PC-9 (cell line): ENCODE measurements at regions not wholly inside any gene's neighbourhood (a gene's known extent, or its start where the extent isn't known, plus 50 kb on each side); places are given as distances from the start of the nearest gene placed in this dataset.

Experiments used
- BruUV-seq: library from RNA; stranded (reverse); fragments of 400-500 nt; replicated peaks from 2 replicates; lab custom pipeline; 2021; lab: Mats Ljungman, UMichigan
- CTCF ChIA-PET: fragments of 300-600 bp; sonication (Branson Sonifier 250); formaldehyde crosslinking; loops from one replicate; lab custom pipeline; 2022; ENCODE audit warnings: antibody characterized with exemption; lab: Charles Lee
- POLR2A ChIA-PET: fragments of 300-600 bp; sonication (Branson Sonifier 250); formaldehyde crosslinking; loops from one replicate; lab custom pipeline; 2022; ENCODE audit warnings: antibody characterized with exemption; ENCODE audit not compliant: unreplicated experiment; lab: Charles Lee
- DNase-seq, 2 experiments: peaks; one replicate each; pipeline versions ENCODE4 v3.0.0 to v3.0.0-alpha.2; 2015 to 2022; ENCODE audit warnings: mixed read lengths in 1 of 2
- H2AFZ ChIP-seq: fragments of 200-600 bp; sonication (generic); 2 replicates; pipeline ENCODE4 v1.8.1; 2017; ENCODE audit warnings: antibody characterized with exemption
- H3F3A ChIP-seq: fragments of 200-600 bp; sonication (generic); 2 replicates; pipeline ENCODE4 v1.8.1; 2017; ENCODE audit warnings: antibody characterized with exemption, mild to moderate bottlenecking, low read depth; ENCODE audit not compliant: insufficient read depth
- H3K27ac ChIP-seq: fragments of 200-600 bp; sonication (generic); 2 replicates; pipeline ENCODE4 v1.6.1; 2016; ENCODE audit warnings: mixed run types
- H3K27me3 ChIP-seq: fragments of 200-600 bp; sonication (generic); 2 replicates; pipeline ENCODE4 v1.6.1; 2016; ENCODE audit warnings: low read depth, mixed run types; ENCODE audit not compliant: insufficient read depth
- H3K36me3 ChIP-seq: fragments of 200-600 bp; sonication (generic); 2 replicates; pipeline ENCODE4 v1.6.1; 2016; ENCODE audit warnings: low read depth, mixed run types
- H3K4me1 ChIP-seq: fragments of 200-600 bp; sonication (generic); replicated peaks from 2 replicates; pipeline ENCODE4 v1.6.1; 2016; ENCODE audit warnings: mixed run types; ENCODE audit not compliant: insufficient read depth
- H3K4me2 ChIP-seq: fragments of 200-600 bp; sonication (generic); 2 replicates; pipeline ENCODE4 v1.6.1; 2017; ENCODE audit warnings: mixed run types
- H3K4me3 ChIP-seq: fragments of 200-600 bp; sonication (generic); 2 replicates; pipeline ENCODE4 v1.6.1; 2016; ENCODE audit warnings: mixed run types
- H3K79me2 ChIP-seq: fragments of 200-600 bp; sonication (generic); 2 replicates; pipeline ENCODE4 v1.6.1; 2017; ENCODE audit warnings: low read depth, mixed run types
- H3K9me2 ChIP-seq: fragments of 200-600 bp; sonication (generic); 2 replicates; pipeline ENCODE4 v1.8.1; 2017; ENCODE audit warnings: mild to moderate bottlenecking; ENCODE audit not compliant: insufficient read depth
- H3K9me3 ChIP-seq: fragments of 200-600 bp; sonication (generic); 2 replicates; pipeline ENCODE4 v1.8.1; 2016; ENCODE audit warnings: low read depth; ENCODE audit not compliant: insufficient read depth
- H4K20me1 ChIP-seq: fragments of 200-600 bp; sonication (generic); 2 replicates; pipeline ENCODE4 v1.8.1; 2017; ENCODE audit not compliant: insufficient read depth
- CTCF ChIP-seq: fragments of 200-600 bp; sonication (generic); conservative IDR thresholded peaks from 2 replicates; pipeline ENCODE4 v1.6.1; 2017; ENCODE audit warnings: mixed run types, antibody characterized with exemption, mild to moderate bottlenecking, moderate library complexity
- EZH2 ChIP-seq: fragments of 200-600 bp; sonication (generic); IDR thresholded peaks from 2 replicates; pipeline ENCODE4 v1.8.0; 2017; ENCODE audit warnings: antibody characterized with exemption, low read depth
- intact Hi-C: fragments of 100-400 bp; cut with micrococcal nuclease; formaldehyde crosslinking; loops from one replicate; pipeline ENCODE4 v1.10.0; 2022; ENCODE audit not compliant: unreplicated experiment

- Histone ChIP-seq H3K4me1 (no peaks in the 10 kb centered on the region), H3K9me3 (no peaks in the 10 kb centered on the region), H3K4me2 (no peak overlapping the region), H3K79me2 (no peaks in the 10 kb centered on the region), H3K9me2 (no peaks in the 10 kb centered on the region), H3K27me3 (no peaks in the 10 kb centered on the region), H3K4me3 (no peak overlapping the region), H2AFZ (peak overlapping the region; percentile 42; the same call in 1 of the 2 replicates), H3K27ac (no peak overlapping the region), H4K20me1 (no peaks in the 10 kb centered on the region), H3F3A (no peaks in the 10 kb centered on the region), H3K36me3 (no peaks in the 10 kb centered on the region)
- intact Hi-C loops: no loop called here
- ChIA-PET POLR2A (no interaction called here), CTCF (no interaction called here)
- DNase-seq: no peak
- TF ChIP-seq CTCF: no peak
- TF ChIP-seq EZH2: no peak
- no TSS peak for BruUV-seq
Observed at GRCh38 chr1:79226963-79227362, 220.4 kb upstream of the ADGRL4 start.

- BruUV-seq: no TSS peak
- ChIA-PET CTCF (no interaction called here), POLR2A (no interaction called here)
- DNase-seq: no peak
- no peaks in the 10 kb centered on the region; the same call in 1 of the 2 replicates for H3K9me3 ChIP-seq
- no peaks in the 10 kb centered on the region for H3K36me3 ChIP-seq
- H4K20me1 ChIP-seq: no peaks in the 10 kb centered on the region
- no peak overlapping the region for H3K4me3 ChIP-seq
- TF ChIP-seq CTCF (no peak), EZH2 (no peak)
- no peaks in the 10 kb centered on the region for H3K27me3 ChIP-seq
- intact Hi-C loops: no loop called here
- H3K27ac ChIP-seq: no peak overlapping the region
- no peaks in the 10 kb centered on the region for H3F3A ChIP-seq
- no peaks in the 10 kb centered on the region for H3K79me2 ChIP-seq
- no peaks in the 10 kb centered on the region for H3K9me2 ChIP-seq
- no peak overlapping the region for H2AFZ ChIP-seq
- H3K4me2 ChIP-seq: no peak overlapping the region
- no peaks in the 10 kb centered on the region for H3K4me1 ChIP-seq
Observed at GRCh38 chr1:79224537-79224936, 218.0 kb upstream of the ADGRL4 start.

- DNase-seq: no peak
- H3K4me1 ChIP-seq: no peaks in the 10 kb centered on the region
- H3K27ac ChIP-seq: no peak overlapping the region
- H3K9me2 ChIP-seq: no peaks in the 10 kb centered on the region
- no TSS peak for BruUV-seq
- no peak overlapping the region for H2AFZ ChIP-seq
- POLR2A ChIA-PET: no interaction called here
- TF ChIP-seq EZH2: no peak
- TF ChIP-seq CTCF: no peak
- H3K36me3 ChIP-seq: no peaks in the 10 kb centered on the region
- H3K4me3 ChIP-seq: no peak overlapping the region
- H3K9me3 ChIP-seq: no peaks in the 10 kb centered on the region; the same call in 1 of the 2 replicates
- H3K79me2 ChIP-seq: no peaks in the 10 kb centered on the region
- no peaks in the 10 kb centered on the region for H3K27me3 ChIP-seq
- H4K20me1 ChIP-seq: no peaks in the 10 kb centered on the region
- intact Hi-C loops: no loop called here
- CTCF ChIA-PET: no interaction called here
- H3K4me2 ChIP-seq: no peak overlapping the region
- no peaks in the 10 kb centered on the region for H3F3A ChIP-seq
Observed at GRCh38 chr1:79220509-79220908, 214.0 kb upstream of the ADGRL4 start.
